ENCODE measurements at regions not wholly inside any gene's neighbourhood (a gene's known extent, or its start where the extent isn't known, plus 50 kb on each side); places are given as distances from the start of the nearest gene placed in this dataset.

- no peak for TF ChIP-seq EZH2 (IDR thresholded peaks at IDR 0.05; ENCODE audit: insufficient read depth, poor library complexity, severe bottlenecking)
- no peak for TF ChIP-seq EZH2phosphoT487 (IDR thresholded peaks at IDR 0.05; ENCODE audit: insufficient read depth, low read depth)
These were observed 890.9 kb downstream of the VRK1 start for GRCh38 chr14:97687944-97688630.

All from GM23248 (cell line).